ENCODE measurements at regions not wholly inside any gene's neighbourhood (a gene's known extent, or its start where the extent isn't known, plus 50 kb on each side); places are given as distances from the start of the nearest gene placed in this dataset.

DNA sequence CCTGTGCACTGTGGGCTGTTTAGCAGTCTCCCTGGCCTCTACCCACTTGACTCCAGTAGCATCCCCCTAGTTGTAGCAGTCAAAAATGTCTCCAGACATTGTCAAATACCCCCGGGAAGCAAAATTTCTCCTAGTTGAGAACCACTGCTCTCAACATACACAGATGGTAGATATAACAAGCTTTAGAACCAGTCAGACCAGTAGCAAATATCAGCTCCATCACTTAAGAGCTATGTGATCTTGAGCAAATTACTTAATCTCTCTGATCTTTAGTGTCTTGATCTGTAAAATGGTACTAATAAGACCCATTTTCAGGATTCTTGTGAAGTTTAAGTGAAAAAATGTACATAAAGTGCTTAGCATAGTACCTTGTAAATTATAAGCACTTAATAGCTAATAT lies 96.2 kb downstream of the DUSP6 start:
- no CpG with 5 or more reads among the region's 1 CpG for WGBS (ENCODE audit: insufficient coverage)
- H3K36me3 Mint-ChIP-seq = peaks cover 2 to 10% of the 10 kb centered on the region in 2 donors
- H3K9me3 ChIP-seq (replicated peaks in 1 of 2; ENCODE audit: control insufficient read depth in 1 of 2, insufficient read depth in 1 of 2, low read length in 2 of 2) = no peaks in the 10 kb centered on the region

DNA sequence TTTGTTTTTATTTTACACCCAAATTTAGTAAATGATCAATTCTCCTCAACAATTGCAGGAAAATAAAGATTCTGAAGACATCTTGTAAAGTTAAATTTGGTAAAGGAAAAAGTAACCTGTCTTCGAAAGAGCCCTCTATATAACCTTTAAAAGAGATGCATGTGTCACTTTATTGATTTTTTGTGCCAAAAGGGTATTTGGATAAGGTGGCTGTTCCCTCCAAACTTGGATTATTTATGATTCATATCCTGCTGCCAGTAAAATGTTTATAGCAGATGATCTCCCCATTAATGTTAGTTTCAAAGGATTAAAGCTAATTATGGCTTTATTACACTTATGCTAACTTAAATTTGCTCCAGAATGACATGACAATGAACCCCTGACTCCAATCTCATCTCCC lies 98.8 kb downstream of the DUSP6 start:
- no CpG with 5 or more reads among the region's 1 CpG for WGBS (ENCODE audit: insufficient coverage)
- H2AFZ ChIP-seq (ENCODE audit: insufficient read depth, low read depth, low read length, poor library complexity, severe bottlenecking) = no peak overlapping the region
- no peak for DNase-seq
- no peaks in the 10 kb centered on the region for H4K20me1 ChIP-seq (ENCODE audit: insufficient read depth, low read length)
- Mint-ChIP-seq H3K9me3 (peaks cover 0 to 11% (median 3%) of the 10 kb centered on the region in 7 donors), H3K27ac (no peak overlapping the region), H3K4me1 (peaks cover 14% of the 10 kb centered on the region), H3K36me3 (peaks cover 2 to 6% of the 10 kb centered on the region in 2 donors), H3K27me3 (ENCODE audit: low read depth in 3 of 3) (peaks cover 0 to 1% (median 0%) of the 10 kb centered on the region in 3 donors), H3K4me3 (no peak overlapping the region)
- H3K27ac ChIP-seq (ENCODE audit: low read depth in 1 of 2, low read length in 2 of 2) = no peak overlapping the region
- H3K4me1 ChIP-seq (ENCODE audit: control insufficient read depth in 1 of 2, insufficient read depth in 2 of 2, low read length in 2 of 2) = peaks cover 0 to 11% of the 10 kb centered on the region in 2 donors
- no peaks in the 10 kb centered on the region for H3K36me3 ChIP-seq (replicated peaks in 1 of 2; ENCODE audit: control insufficient read depth in 1 of 2, insufficient read depth in 2 of 2, low read length in 2 of 2)
- no peak overlapping the region for H3K9ac ChIP-seq (ENCODE audit: insufficient read depth, low read length, poor library complexity, severe bottlenecking)
- no peak overlapping the region for H3K4me3 ChIP-seq (replicated peaks in 1 of 3; ENCODE audit: low read depth in 2 of 3, low read length in 3 of 3)
- H3K9me3 ChIP-seq (replicated peaks in 1 of 2; ENCODE audit: control insufficient read depth in 1 of 2, insufficient read depth in 1 of 2, low read length in 2 of 2) = no peaks in the 10 kb centered on the region
- intact Hi-C loops (cut with micrococcal nuclease) = no loop called here
- no peaks in the 10 kb centered on the region for H3K27me3 ChIP-seq (ENCODE audit: control insufficient read depth in 2 of 2, insufficient read depth in 2 of 2, low read length in 2 of 2)
- no peak overlapping the region for H3K4me2 ChIP-seq (replicated peaks; ENCODE audit: extremely low read depth, low read length, poor library complexity, severe bottlenecking)
- TF ChIP-seq, protein P1, sequence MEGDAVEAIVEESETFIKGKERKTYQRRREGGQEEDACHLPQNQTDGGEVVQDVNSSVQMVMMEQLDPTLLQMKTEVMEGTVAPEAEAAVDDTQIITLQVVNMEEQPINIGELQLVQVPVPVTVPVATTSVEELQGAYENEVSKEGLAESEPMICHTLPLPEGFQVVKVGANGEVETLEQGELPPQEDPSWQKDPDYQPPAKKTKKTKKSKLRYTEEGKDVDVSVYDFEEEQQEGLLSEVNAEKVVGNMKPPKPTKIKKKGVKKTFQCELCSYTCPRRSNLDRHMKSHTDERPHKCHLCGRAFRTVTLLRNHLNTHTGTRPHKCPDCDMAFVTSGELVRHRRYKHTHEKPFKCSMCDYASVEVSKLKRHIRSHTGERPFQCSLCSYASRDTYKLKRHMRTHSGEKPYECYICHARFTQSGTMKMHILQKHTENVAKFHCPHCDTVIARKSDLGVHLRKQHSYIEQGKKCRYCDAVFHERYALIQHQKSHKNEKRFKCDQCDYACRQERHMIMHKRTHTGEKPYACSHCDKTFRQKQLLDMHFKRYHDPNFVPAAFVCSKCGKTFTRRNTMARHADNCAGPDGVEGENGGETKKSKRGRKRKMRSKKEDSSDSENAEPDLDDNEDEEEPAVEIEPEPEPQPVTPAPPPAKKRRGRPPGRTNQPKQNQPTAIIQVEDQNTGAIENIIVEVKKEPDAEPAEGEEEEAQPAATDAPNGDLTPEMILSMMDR (IDR thresholded peaks at IDR 0.05) = no peak
- H3K79me2 ChIP-seq (ENCODE audit: insufficient read depth, low read length) = no peaks in the 10 kb centered on the region

More for the DNA sequence above, 96.2 kb downstream of the DUSP6 start:
- no peaks in the 10 kb centered on the region for H3K36me3 ChIP-seq (replicated peaks in 1 of 2; ENCODE audit: control insufficient read depth in 1 of 2, insufficient read depth in 2 of 2, low read length in 2 of 2)
- no peak overlapping the region for H3K4me3 ChIP-seq (replicated peaks in 1 of 3; ENCODE audit: low read depth in 2 of 3, low read length in 3 of 3)
- H3K4me1 ChIP-seq (ENCODE audit: control insufficient read depth in 1 of 2, insufficient read depth in 2 of 2, low read length in 2 of 2) = peaks cover 0 to 5% of the 10 kb centered on the region in 2 donors
- no peaks in the 10 kb centered on the region for H3K79me2 ChIP-seq (ENCODE audit: insufficient read depth, low read length)
- H3K9me3 Mint-ChIP-seq = peaks cover 0 to 11% (median 6%) of the 10 kb centered on the region in 7 donors
- TF ChIP-seq, protein P1 (IDR thresholded peaks at IDR 0.05) = no peak
- H3K4me3 Mint-ChIP-seq = no peak overlapping the region
- H2AFZ ChIP-seq (ENCODE audit: insufficient read depth, low read depth, low read length, poor library complexity, severe bottlenecking) = no peak overlapping the region
- intact Hi-C loops (cut with micrococcal nuclease) = no loop called here
- no peaks in the 10 kb centered on the region for H3K27me3 ChIP-seq (ENCODE audit: control insufficient read depth in 2 of 2, insufficient read depth in 2 of 2, low read length in 2 of 2)
- H4K20me1 ChIP-seq (ENCODE audit: insufficient read depth, low read length) = no peaks in the 10 kb centered on the region
- no peak overlapping the region for H3K9ac ChIP-seq (ENCODE audit: insufficient read depth, low read length, poor library complexity, severe bottlenecking)
- peaks cover 8% of the 10 kb centered on the region for H3K4me1 Mint-ChIP-seq
- no peak overlapping the region for H3K27ac Mint-ChIP-seq
- no peak overlapping the region for H3K27ac ChIP-seq (ENCODE audit: low read depth in 1 of 2, low read length in 2 of 2)
- peaks cover 0 to 1% (median 0%) of the 10 kb centered on the region in 3 donors for H3K27me3 Mint-ChIP-seq (ENCODE audit: low read depth in 3 of 3)
- DNase-seq = no peak
- no peak overlapping the region for H3K4me2 ChIP-seq (replicated peaks; ENCODE audit: extremely low read depth, low read length, poor library complexity, severe bottlenecking)

Data from CD14-positive monocyte (primary cell).